ENCODE measurements at regions not wholly inside any gene's neighbourhood (a gene's known extent, or its start where the extent isn't known, plus 50 kb on each side); places are given as distances from the start of the nearest gene placed in this dataset.

DNA sequence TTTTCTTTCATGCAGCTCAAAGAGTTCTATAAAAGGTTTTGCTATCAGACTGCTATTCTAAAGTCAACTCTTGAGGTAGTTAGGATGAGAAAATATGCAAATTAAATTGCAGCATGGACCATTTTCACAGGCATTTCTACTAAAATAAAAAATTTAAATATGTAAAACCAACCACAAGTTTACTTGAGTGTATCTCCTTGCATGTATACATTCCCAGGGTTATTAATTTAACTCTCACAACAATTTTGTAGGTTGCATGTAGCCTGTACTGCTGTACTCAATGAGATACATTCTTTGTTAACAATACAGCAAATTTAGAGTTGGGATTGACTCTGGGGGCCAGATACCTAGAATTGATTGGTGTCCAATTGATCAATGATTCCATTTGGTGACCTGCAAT, 265.8 kb downstream of the MED10 start:
- Histone ChIP-seq H3K27me3 (no peaks in the 10 kb centered on the region), H3K36me3 (no peaks in the 10 kb centered on the region), H3K4me3 (no peak overlapping the region), H3K9me3 (no peaks in the 10 kb centered on the region), H3K27ac (no peak overlapping the region), H3K4me1 (no peaks in the 10 kb centered on the region)
- TF ChIP-seq POLR2A (IDR thresholded peaks at IDR 0.05): no peak
- TF ChIP-seq, protein P1, sequence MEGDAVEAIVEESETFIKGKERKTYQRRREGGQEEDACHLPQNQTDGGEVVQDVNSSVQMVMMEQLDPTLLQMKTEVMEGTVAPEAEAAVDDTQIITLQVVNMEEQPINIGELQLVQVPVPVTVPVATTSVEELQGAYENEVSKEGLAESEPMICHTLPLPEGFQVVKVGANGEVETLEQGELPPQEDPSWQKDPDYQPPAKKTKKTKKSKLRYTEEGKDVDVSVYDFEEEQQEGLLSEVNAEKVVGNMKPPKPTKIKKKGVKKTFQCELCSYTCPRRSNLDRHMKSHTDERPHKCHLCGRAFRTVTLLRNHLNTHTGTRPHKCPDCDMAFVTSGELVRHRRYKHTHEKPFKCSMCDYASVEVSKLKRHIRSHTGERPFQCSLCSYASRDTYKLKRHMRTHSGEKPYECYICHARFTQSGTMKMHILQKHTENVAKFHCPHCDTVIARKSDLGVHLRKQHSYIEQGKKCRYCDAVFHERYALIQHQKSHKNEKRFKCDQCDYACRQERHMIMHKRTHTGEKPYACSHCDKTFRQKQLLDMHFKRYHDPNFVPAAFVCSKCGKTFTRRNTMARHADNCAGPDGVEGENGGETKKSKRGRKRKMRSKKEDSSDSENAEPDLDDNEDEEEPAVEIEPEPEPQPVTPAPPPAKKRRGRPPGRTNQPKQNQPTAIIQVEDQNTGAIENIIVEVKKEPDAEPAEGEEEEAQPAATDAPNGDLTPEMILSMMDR (IDR thresholded peaks at IDR 0.05): no peak
- no peak for TF ChIP-seq EP300 (IDR thresholded peaks at IDR 0.05)
- no peak for TF ChIP-seq POLR2AphosphoS5 (IDR thresholded peaks at IDR 0.05)
- ATAC-seq: no peak

DNA sequence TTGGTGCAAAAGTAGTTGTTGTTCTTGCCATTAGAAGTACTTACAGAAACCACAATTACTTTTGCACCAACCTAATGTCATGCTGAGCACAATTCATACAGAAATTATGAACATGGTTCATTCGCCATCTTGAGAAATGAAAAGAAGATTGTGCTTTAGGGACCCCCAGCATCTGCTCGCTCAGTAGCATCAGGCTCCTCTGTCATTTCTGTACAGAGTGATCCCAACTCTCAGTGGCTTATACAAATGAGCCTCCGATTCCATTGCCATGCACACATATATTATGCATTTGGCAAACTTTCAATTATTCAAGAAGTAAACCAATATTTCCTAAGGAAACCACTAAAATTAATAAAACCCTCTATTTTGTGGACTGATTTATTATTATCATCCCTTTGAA, 266.2 kb downstream of the MED10 start:
- Histone ChIP-seq H3K27ac (no peak overlapping the region), H3K27me3 (no peaks in the 10 kb centered on the region), H3K4me3 (no peak overlapping the region), H3K36me3 (no peaks in the 10 kb centered on the region), H3K4me1 (no peaks in the 10 kb centered on the region), H3K9me3 (no peaks in the 10 kb centered on the region)
- no peak for TF ChIP-seq POLR2A (IDR thresholded peaks at IDR 0.05)
- no peak for TF ChIP-seq POLR2AphosphoS5 (IDR thresholded peaks at IDR 0.05)
- no peak for TF ChIP-seq EP300 (IDR thresholded peaks at IDR 0.05)
- TF ChIP-seq, protein P1 (IDR thresholded peaks at IDR 0.05): no peak
- WGBS, 2 donors (ENCODE audit: low coverage in 1 of 2): 81 to 85% methylated on average over 3 of the region's 3 CpGs
- no peak for ATAC-seq

DNA sequence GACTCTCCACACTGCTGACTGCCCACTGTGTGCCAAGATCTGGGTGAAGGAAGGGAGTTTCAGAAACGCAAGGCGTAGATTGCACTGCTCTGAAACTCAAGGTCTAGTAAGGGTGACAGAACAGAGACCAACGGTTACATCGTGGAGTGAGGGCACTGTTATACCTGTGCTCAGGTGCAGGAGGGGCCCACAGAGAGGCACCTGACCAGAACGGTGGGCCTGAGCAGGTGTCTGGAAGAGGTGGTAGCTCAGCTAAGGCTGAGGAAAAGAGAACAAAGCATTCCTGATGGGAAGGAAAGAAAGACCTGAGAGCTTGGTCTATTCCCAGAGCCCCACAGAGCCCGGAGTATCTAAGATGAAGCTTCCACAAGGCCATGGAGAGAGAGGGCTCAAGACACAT, 267.2 kb downstream of the MED10 start:
- no peak for ATAC-seq
- no peaks in the 10 kb centered on the region for H3K4me1 ChIP-seq
- no peaks in the 10 kb centered on the region for H3K27me3 ChIP-seq
- TF ChIP-seq POLR2A (IDR thresholded peaks at IDR 0.05) (no peak), EP300 (IDR thresholded peaks at IDR 0.05) (no peak), POLR2AphosphoS5 (IDR thresholded peaks at IDR 0.05) (no peak)
- TF ChIP-seq, protein P1 (IDR thresholded peaks at IDR 0.05): no peak
- 68 to 91% methylated on average over 3 to 5 of the region's 6 CpGs for WGBS, 2 donors (ENCODE audit: low coverage in 1 of 2)
- H3K9me3 ChIP-seq: no peaks in the 10 kb centered on the region
- no peaks in the 10 kb centered on the region for H3K36me3 ChIP-seq
- H3K4me3 ChIP-seq: no peak overlapping the region
- no peak overlapping the region for H3K27ac ChIP-seq

DNA sequence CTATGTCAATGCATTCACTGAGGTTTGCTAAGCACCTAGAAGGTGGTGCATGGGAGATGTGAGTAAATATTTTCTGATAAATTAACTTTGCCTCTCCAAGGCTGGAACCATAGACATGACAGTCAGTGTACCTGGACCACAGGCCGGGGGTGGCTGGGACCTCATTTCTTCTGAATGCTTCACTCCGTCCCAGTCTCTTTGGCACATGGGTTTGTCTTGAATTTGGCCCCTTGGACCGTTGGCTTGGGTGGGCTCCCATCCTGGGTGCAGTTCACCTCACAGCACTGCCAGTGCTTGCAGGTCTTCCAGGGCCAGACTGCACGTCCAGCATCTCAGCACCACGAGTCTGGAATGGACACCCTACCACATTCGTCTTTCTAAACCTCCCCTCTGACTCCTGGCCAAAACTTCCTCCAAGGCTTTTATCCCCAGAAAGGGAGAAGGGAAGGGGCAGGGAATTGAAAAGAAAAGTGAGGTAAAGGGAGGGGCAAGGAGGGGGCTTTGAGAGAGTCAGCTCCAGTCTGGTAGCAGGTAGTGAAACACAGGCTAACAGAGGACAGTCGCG, 267.8 kb downstream of the MED10 start:
- Histone ChIP-seq H3K9me3 (no peaks in the 10 kb centered on the region), H3K36me3 (no peaks in the 10 kb centered on the region), H3K27me3 (no peaks in the 10 kb centered on the region), H3K4me1 (no peaks in the 10 kb centered on the region), H3K27ac (no peak overlapping the region), H3K4me3 (no peak overlapping the region)
- no peak for ATAC-seq
- 86 to 88% methylated on average over 2 to 5 of the region's 8 CpGs for WGBS, 2 donors (ENCODE audit: low coverage in 1 of 2)
- TF ChIP-seq EP300 (IDR thresholded peaks at IDR 0.05) (no peak), POLR2AphosphoS5 (IDR thresholded peaks at IDR 0.05) (no peak), POLR2A (IDR thresholded peaks at IDR 0.05) (no peak)
- TF ChIP-seq, protein P1 (IDR thresholded peaks at IDR 0.05): no peak

DNA sequence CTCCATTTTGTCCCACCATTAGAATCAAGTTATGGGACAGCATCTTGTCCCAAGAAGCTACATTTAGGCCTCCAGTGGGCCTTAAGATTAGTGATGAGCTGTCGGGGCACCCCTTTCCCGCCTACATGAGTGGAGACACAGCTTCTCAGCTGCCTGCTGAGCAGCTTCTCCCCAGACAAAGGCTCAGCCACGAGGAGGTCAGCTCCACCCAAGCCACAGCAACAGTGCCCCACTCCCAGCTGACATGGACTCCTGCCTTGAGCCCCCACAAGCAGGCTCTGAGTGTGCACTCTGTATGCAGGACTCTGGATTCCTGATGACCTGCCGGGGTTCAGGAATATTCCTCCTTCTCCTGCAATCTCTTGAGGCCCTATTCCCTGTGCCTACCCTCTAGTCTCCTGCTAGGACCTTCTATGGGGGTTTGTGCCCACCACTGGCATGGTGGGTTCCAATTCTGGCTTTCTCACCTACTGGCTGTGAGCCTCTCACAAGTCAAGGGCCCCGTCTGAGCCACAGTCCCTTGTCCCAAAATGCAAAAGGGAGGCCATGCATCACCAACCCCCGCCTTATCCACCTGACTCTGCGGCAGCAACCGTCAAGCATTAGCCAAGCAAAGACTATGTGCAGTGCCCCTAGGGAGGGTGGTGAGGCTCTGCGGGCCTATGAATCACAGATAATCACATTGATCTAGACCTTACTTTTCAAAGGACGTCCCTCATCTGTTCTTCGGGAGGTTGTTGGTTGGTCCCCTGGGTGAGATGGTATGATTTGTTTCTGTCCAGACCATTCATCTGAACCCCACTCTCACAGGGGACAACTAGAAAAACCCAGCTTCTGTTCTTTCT, 269.1 kb downstream of the MED10 start:
- no peaks in the 10 kb centered on the region for H3K27me3 ChIP-seq
- no peaks in the 10 kb centered on the region for H3K36me3 ChIP-seq
- no peaks in the 10 kb centered on the region for H3K9me3 ChIP-seq
- no peak for TF ChIP-seq EP300 (IDR thresholded peaks at IDR 0.05)
- TF ChIP-seq, protein P1 (IDR thresholded peaks at IDR 0.05): no peak
- no peak for TF ChIP-seq POLR2A (IDR thresholded peaks at IDR 0.05)
- no peak for TF ChIP-seq POLR2AphosphoS5 (IDR thresholded peaks at IDR 0.05)
- WGBS, 2 donors (ENCODE audit: low coverage in 1 of 2): 100% methylated on average over 1 of the region's 11 CpGs; no CpG with 5 or more reads in 1 of the 2 donors
- ATAC-seq: no peak
- no peak overlapping the region for H3K4me3 ChIP-seq
- no peaks in the 10 kb centered on the region for H3K4me1 ChIP-seq
- H3K27ac ChIP-seq: no peak overlapping the region

Measured in gastroesophageal sphincter (tissue), 4 donors.